Right lobe of liver (tissue), 6 donors: ENCODE measurements at regions not wholly inside any gene's neighbourhood (a gene's known extent, or its start where the extent isn't known, plus 50 kb on each side); places are given as distances from the start of the nearest gene placed in this dataset.

ENCODE experiments used
- ATAC-seq, 4 donors: fragments of 200-7000 bp; cut with Tn5 transposase; one replicate each; pipeline ENCODE4 v1.9.1; 2020; ENCODE audit warnings: mild to moderate bottlenecking in 4 of 4, moderate library complexity in 4 of 4
- DNase-seq, 3 donors: peaks; one replicate each; pipeline ENCODE4 v3.0.0-alpha.2; 2020
- H3K27ac ChIP-seq, 3 donors: fragments of 200-600 bp; one replicate each; pipeline ENCODE4 v1.8.0; 2022
- H3K27me3 ChIP-seq, 2 donors: fragments of 200-600 bp; one replicate each; pipeline ENCODE4 v1.8.0; 2022
- H3K36me3 ChIP-seq, 4 donors: fragments of 200-600 bp; sonication (generic) in 1 of 4; one replicate each; pipeline versions ENCODE4 v1.5.1 to v1.8.0; 2017 to 2022; ENCODE audit warnings: control low read depth in 1 of 4
- H3K4me1 ChIP-seq, 4 donors: fragments of 200-600 bp; sonication (generic) in 1 of 4; one replicate each; pipeline versions ENCODE4 v1.5.1 to v1.8.0; 2017 to 2022; ENCODE audit warnings: control low read depth in 1 of 4
- H3K4me3 ChIP-seq, 3 donors: fragments of 200-600 bp; one replicate each; pipeline ENCODE4 v1.8.0; 2022
- H3K9me3 ChIP-seq, 4 donors: fragments of 200-600 bp; sonication (generic) in 1 of 4; one replicate each; pipeline versions ENCODE4 v1.5.1 to v1.8.0; 2017 to 2022; ENCODE audit warnings: control low read depth in 1 of 4
- POLR2A ChIP-seq: fragments of 450-650 bp; IDR thresholded peaks from one replicate; pipeline ENCODE4 v1.6.1; 2017; ENCODE audit warnings: antibody characterized with exemption, mild to moderate bottlenecking
- WGBS: methylation state at CpG from one replicate; pipeline ENCODE4 v1.1.6; 2018; ENCODE audit warnings: low coverage, low lambda C conversion rate; ENCODE audit not compliant: insufficient coverage; ENCODE audit errors: missing lambda C conversion rate; 5-methylcytosine and 5-hydroxymethylcytosine counted together
- intact Hi-C, 2 donors: fragments of 100-400 bp; cut with DNase I; formaldehyde crosslinking; loops; one replicate each; pipeline versions ENCODE4 v1.11.2 to v1.14.1; 2022
- TF ChIP-seq, protein P1 (sequence below), 4 donors: fragments of 200-600 bp in 3 of 4; fragments of 450-650 bp in 1 of 4; IDR thresholded peaks; one replicate each; pipeline versions ENCODE4 v1.5.1 to v1.8.0; 2016 to 2022; ENCODE audit warnings: antibody characterized with exemption in 4 of 4, mild to moderate bottlenecking in 2 of 4
- donor health status: DM: no; HTN: yes; CAD: no.
- donor health status: DM: no; HTN: no; CAD: no.
- donor health status: DM: no; HTN: no; CAD: no.
- donor health status: DM: no; HTN: yes; CAD: no.
- donor health status: DM: no; HTN: yes; CAD: no.

DNA sequence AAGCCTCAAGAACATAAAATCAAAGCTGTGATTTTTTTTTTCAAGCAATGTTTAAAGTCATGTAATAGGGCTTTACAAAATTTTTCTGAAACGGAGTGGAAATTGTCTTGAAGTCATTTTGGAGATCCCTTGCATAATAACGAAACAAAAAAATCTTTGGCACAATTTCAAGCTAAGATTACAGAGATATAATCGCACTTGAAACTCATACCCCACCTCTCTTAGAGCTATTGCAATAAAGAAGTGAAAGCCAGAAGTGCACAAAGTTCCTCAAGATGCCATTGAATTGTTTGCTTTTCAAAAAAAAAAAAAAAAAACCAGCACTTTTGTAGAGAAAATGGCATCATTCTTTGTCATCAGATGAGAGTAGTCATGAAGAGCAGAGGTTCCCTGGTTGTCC lies 152.3 kb downstream of the PAX3 start:
- WGBS, result 24% methylated on average over 3 of the region's 3 CpGs
- no peak for DNase-seq
- H3K9me3 ChIP-seq, result no peaks in the 10 kb centered on the region
- ATAC-seq, result no peak
- no peak overlapping the region for H3K4me3 ChIP-seq
- no peaks in the 10 kb centered on the region for H3K27me3 ChIP-seq
- no peak overlapping the region for H3K27ac ChIP-seq
- H3K36me3 ChIP-seq, result no peaks in the 10 kb centered on the region
- H3K4me1 ChIP-seq, result no peaks in the 10 kb centered on the region
- intact Hi-C loops, result no loop called here
- TF ChIP-seq, protein P1, sequence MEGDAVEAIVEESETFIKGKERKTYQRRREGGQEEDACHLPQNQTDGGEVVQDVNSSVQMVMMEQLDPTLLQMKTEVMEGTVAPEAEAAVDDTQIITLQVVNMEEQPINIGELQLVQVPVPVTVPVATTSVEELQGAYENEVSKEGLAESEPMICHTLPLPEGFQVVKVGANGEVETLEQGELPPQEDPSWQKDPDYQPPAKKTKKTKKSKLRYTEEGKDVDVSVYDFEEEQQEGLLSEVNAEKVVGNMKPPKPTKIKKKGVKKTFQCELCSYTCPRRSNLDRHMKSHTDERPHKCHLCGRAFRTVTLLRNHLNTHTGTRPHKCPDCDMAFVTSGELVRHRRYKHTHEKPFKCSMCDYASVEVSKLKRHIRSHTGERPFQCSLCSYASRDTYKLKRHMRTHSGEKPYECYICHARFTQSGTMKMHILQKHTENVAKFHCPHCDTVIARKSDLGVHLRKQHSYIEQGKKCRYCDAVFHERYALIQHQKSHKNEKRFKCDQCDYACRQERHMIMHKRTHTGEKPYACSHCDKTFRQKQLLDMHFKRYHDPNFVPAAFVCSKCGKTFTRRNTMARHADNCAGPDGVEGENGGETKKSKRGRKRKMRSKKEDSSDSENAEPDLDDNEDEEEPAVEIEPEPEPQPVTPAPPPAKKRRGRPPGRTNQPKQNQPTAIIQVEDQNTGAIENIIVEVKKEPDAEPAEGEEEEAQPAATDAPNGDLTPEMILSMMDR (IDR thresholded peaks at IDR 0.05), result no peak
- TF ChIP-seq POLR2A, result no peak

DNA sequence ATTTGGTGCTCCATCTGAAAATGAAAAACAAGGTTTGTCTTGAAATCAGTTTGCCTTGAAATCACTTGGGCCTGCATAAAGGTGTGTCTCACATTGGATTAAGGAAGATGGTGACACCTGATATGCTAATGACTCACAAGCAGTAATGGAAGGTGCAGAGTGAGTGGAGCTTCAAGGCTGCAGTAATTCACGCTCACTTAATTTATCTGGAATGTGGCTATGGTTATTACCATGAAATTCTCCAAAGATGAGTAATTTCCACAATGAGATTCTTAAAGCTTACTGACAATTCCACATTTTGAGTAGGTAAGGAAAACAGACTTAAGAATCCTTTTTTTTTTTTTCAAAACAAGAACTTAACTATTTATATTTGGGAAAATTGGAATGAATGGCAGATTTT lies 156.8 kb downstream of the PAX3 start:
- H3K4me1 ChIP-seq, result no peaks in the 10 kb centered on the region
- DNase-seq (no peak), ATAC-seq (no peak)
- TF ChIP-seq, protein P1 (IDR thresholded peaks at IDR 0.05), result no peak
- TF ChIP-seq POLR2A, result no peak
- intact Hi-C loops, result no loop called here
- no peaks in the 10 kb centered on the region for H3K27me3 ChIP-seq
- no peak overlapping the region for H3K4me3 ChIP-seq
- no peaks in the 10 kb centered on the region for H3K9me3 ChIP-seq
- WGBS, result no CpG with 5 or more reads among the region's 1 CpG
- no peak overlapping the region for H3K27ac ChIP-seq
- H3K36me3 ChIP-seq, result no peaks in the 10 kb centered on the region

DNA sequence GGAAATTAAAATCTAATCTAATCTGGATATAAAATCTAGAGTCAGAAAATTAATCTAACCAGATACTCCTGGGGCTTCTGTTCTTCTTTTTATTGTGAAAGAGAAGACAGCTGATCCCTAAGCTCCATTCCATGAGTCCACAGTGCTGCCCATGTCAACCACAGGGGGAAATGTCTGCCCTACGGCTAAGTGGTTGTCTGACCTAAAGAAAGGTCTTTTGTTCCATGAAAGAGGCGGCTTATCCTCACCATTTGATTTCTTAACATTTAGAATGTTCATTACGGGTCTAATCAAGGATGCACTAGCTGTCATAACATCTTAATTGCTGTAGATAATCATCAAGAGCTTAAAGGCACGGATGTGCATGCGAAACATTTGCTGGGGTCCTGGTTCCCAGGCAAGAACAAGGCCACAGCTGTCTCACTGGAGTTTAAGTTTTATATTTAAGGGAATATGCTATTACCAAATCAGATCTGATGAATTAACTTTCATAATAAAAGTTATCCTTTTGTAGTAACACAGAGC lies 162.6 kb downstream of the PAX3 start:
- 55% methylated on average over 5 of the region's 5 CpGs for WGBS
- intact Hi-C loops, result no loop called here
- no peak for DNase-seq
- Histone ChIP-seq H3K9me3 (no peaks in the 10 kb centered on the region), H3K4me3 (no peak overlapping the region), H3K4me1 (no peaks in the 10 kb centered on the region), H3K27me3 (no peaks in the 10 kb centered on the region), H3K27ac (no peak overlapping the region), H3K36me3 (no peaks in the 10 kb centered on the region)
- no peak for ATAC-seq
- TF ChIP-seq, protein P1 (IDR thresholded peaks at IDR 0.05), result no peak
- TF ChIP-seq POLR2A, result no peak

DNA sequence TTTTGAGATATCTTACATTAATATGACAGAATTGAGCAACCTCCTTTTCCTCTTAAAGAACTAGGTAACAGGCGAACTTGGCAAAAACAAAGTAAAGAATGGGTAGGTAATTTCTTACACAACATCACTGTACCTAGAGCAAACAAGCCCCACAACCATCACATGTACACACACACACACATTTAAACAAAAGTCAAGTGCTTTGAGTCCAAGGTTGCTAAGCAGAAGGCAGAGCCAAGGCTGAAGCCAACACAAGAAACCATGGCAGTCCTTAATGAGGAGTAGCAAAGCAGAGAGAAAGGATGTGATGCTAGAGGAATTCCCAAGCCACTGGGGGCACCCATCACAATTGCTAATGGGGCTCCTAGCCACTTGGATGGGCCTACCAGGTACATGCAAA lies 164.1 kb downstream of the PAX3 start:
- WGBS, result 62% methylated on average over 1 of the region's 1 CpG
- H3K4me3 ChIP-seq, result no peak overlapping the region
- no peak for ATAC-seq

More for the DNA sequence above, 164.1 kb downstream of the PAX3 start:
- Histone ChIP-seq H3K36me3 (no peaks in the 10 kb centered on the region), H3K27me3 (no peaks in the 10 kb centered on the region), H3K9me3 (no peaks in the 10 kb centered on the region), H3K27ac (no peak overlapping the region), H3K4me1 (no peaks in the 10 kb centered on the region)
- TF ChIP-seq, protein P1 (IDR thresholded peaks at IDR 0.05), result no peak
- no peak for TF ChIP-seq POLR2A
- intact Hi-C loops, result no loop called here
- DNase-seq, result no peak
